K562 (cell line): ENCODE measurements at regions not wholly inside any gene's neighbourhood (a gene's known extent, or its start where the extent isn't known, plus 50 kb on each side); places are given as distances from the start of the nearest gene placed in this dataset.

Experiments used
- EP300 ChIP-seq: IDR thresholded peaks from 2 replicates; pipeline ENCODE4 v1.6.1; 2012; ENCODE audit warnings: low read length, improper control_type of control experiment
- ERF ChIP-seq: fragments of 450-650 bp; formaldehyde crosslinking; IDR thresholded peaks from 2 replicates; pipeline ENCODE4 v1.4.0; 2020; ENCODE audit warnings: mild to moderate bottlenecking, mixed read lengths
- HMG20A ChIP-seq: fragments of 450-650 bp; formaldehyde crosslinking; conservative IDR thresholded peaks from 2 replicates; pipeline ENCODE4 v1.4.0; 2020; ENCODE audit warnings: mild to moderate bottlenecking, mixed read lengths
- IRF2 ChIP-seq: sonication (generic); formaldehyde crosslinking; IDR thresholded peaks from 2 replicates; pipeline ENCODE4 v1.8.1; 2022; ENCODE audit warnings: mild to moderate bottlenecking, missing genetic modification reagents
- MCM3 ChIP-seq: fragments of 450-650 bp; IDR thresholded peaks from 2 replicates; pipeline ENCODE4 v1.6.1; 2016
- NEUROD1 ChIP-seq: fragments of 150-350 bp; IDR thresholded peaks from 2 replicates; pipeline ENCODE4 v1.6.1; 2014; ENCODE audit warnings: borderline replicate concordance, low read length, low read depth; ENCODE audit not compliant: partially characterized antibody
- NR2C1 ChIP-seq, 2 experiments: fragments of 450-650 bp; IDR thresholded peaks; 2 replicates each; pipeline ENCODE4 v1.6.1; 2017; ENCODE audit warnings: mild to moderate bottlenecking in 2 of 2, antibody characterized with exemption in 1 of 2, inconsistent platforms in 1 of 2, missing compliant biosample characterization in 1 of 2, missing genetic modification characterization in 1 of 2
- SAFB ChIP-seq: fragments of 200-400 bp; formaldehyde crosslinking; IDR thresholded peaks from 2 replicates; pipeline ENCODE4 v1.6.1; 2017; ENCODE audit warnings: low read depth, low read length, borderline replicate concordance
- TOE1 ChIP-seq, 2 experiments: fragments of 450-650 bp in 1 of 2; sonication (generic) in 1 of 2; formaldehyde crosslinking in 1 of 2; IDR thresholded peaks; 2 replicates each; pipeline versions ENCODE4 v1.7.1 to v1.8.0; 2016 to 2022; ENCODE audit warnings: borderline replicate concordance in 2 of 2, mild to moderate bottlenecking in 2 of 2, antibody characterized with exemption in 1 of 2, inconsistent platforms in 1 of 2, low read depth in 1 of 2, missing genetic modification reagents in 1 of 2, moderate library complexity in 1 of 2
- ZBTB1 ChIP-seq: sonication (generic); formaldehyde crosslinking; IDR thresholded peaks from 2 replicates; pipeline ENCODE4 v1.8.1; 2023; ENCODE audit warnings: missing genetic modification reagents, low read depth, mild to moderate bottlenecking, borderline replicate concordance
- ZNF146 ChIP-seq: IDR thresholded peaks from one replicate; pipeline ENCODE4 v1.6.1; 2018; ENCODE audit warnings: missing compliant biosample characterization; ENCODE audit not compliant: unreplicated experiment
- ZNF644 ChIP-seq: fragments of 200-800 bp; sonication (Bioruptor generic); IDR thresholded peaks from 2 replicates; pipeline ENCODE4 v1.6.1; 2016; ENCODE audit warnings: low read depth, missing genetic modification characterization, missing compliant biosample characterization
- TF ChIP-seq, protein P1 (sequence below): fragments of 450-650 bp; formaldehyde crosslinking; IDR thresholded peaks from 2 replicates; pipeline ENCODE4 v1.4.0; 2020; ENCODE audit warnings: mild to moderate bottlenecking, moderate library complexity

- TF ChIP-seq TOE1 (IDR thresholded peaks at IDR 0.05; ENCODE audit: borderline replicate concordance) (no peak), TOE1 (CRISPR knock-in tag; IDR thresholded peaks at IDR 0.05; ENCODE audit: borderline replicate concordance, low read depth) (no peak), ZNF146 (CRISPR knock-in tag) (no peak), NR2C1 (IDR thresholded peaks at IDR 0.05) (no peak), NR2C1 (tag; IDR thresholded peaks at IDR 0.05) (no peak), IRF2 (CRISPR knock-in tag) (no peak), ZNF644 (tag) (no peak), HMG20A (CRISPR knock-in tag) (no peak), SAFB (no peak), ERF (no peak), EP300 (no peak), MCM3 (no peak), ZBTB1 (CRISPR knock-in tag) (no peak), NEUROD1 (no peak)
- TF ChIP-seq, protein P1, sequence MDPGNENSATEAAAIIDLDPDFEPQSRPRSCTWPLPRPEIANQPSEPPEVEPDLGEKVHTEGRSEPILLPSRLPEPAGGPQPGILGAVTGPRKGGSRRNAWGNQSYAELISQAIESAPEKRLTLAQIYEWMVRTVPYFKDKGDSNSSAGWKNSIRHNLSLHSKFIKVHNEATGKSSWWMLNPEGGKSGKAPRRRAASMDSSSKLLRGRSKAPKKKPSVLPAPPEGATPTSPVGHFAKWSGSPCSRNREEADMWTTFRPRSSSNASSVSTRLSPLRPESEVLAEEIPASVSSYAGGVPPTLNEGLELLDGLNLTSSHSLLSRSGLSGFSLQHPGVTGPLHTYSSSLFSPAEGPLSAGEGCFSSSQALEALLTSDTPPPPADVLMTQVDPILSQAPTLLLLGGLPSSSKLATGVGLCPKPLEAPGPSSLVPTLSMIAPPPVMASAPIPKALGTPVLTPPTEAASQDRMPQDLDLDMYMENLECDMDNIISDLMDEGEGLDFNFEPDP (CRISPR knock-in tag) = no peak
These were observed 1220.5 kb upstream of the SLC10A2 start (continued) for GRCh38 chr13:104286566-104287290.
